ENCODE measurements at regions not wholly inside any gene's neighbourhood (a gene's known extent, or its start where the extent isn't known, plus 50 kb on each side); places are given as distances from the start of the nearest gene placed in this dataset.

DNA sequence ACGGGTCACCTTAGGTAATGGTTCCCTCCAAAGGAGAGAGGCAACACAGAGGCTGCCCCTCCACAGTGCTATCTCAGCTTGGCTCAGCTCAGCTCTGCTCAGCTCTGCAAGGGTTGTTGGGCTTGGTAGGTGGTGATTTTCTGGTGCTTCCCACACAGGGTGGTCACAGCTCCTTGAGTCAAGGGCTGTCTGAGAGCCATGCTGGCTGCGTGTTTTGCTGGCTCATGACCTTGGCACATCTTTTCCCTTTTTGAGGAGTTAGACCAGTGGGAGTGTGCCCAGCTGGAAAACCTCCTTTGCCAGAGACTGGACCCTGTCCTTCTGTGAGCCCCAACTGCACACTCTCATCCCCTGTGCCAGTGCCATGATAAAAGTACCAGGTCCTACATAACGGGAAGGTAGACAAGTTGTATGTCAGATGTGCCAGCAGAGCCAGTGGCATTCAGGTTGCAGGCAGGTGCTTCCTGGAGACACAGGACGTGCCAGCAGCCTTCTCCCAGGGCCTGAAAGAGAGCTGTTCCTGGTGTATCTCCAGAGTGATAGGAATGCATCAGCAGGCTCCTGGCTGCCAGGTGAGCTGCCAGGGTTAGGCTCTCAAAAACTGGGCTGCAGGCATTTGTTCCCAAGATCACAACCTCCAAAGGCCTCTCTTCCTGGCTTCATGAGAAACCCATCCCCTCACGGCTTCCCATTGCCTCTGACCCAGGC is 118.6 kb upstream of the CXCL14 start (continued):
- TF ChIP-seq, protein P1, sequence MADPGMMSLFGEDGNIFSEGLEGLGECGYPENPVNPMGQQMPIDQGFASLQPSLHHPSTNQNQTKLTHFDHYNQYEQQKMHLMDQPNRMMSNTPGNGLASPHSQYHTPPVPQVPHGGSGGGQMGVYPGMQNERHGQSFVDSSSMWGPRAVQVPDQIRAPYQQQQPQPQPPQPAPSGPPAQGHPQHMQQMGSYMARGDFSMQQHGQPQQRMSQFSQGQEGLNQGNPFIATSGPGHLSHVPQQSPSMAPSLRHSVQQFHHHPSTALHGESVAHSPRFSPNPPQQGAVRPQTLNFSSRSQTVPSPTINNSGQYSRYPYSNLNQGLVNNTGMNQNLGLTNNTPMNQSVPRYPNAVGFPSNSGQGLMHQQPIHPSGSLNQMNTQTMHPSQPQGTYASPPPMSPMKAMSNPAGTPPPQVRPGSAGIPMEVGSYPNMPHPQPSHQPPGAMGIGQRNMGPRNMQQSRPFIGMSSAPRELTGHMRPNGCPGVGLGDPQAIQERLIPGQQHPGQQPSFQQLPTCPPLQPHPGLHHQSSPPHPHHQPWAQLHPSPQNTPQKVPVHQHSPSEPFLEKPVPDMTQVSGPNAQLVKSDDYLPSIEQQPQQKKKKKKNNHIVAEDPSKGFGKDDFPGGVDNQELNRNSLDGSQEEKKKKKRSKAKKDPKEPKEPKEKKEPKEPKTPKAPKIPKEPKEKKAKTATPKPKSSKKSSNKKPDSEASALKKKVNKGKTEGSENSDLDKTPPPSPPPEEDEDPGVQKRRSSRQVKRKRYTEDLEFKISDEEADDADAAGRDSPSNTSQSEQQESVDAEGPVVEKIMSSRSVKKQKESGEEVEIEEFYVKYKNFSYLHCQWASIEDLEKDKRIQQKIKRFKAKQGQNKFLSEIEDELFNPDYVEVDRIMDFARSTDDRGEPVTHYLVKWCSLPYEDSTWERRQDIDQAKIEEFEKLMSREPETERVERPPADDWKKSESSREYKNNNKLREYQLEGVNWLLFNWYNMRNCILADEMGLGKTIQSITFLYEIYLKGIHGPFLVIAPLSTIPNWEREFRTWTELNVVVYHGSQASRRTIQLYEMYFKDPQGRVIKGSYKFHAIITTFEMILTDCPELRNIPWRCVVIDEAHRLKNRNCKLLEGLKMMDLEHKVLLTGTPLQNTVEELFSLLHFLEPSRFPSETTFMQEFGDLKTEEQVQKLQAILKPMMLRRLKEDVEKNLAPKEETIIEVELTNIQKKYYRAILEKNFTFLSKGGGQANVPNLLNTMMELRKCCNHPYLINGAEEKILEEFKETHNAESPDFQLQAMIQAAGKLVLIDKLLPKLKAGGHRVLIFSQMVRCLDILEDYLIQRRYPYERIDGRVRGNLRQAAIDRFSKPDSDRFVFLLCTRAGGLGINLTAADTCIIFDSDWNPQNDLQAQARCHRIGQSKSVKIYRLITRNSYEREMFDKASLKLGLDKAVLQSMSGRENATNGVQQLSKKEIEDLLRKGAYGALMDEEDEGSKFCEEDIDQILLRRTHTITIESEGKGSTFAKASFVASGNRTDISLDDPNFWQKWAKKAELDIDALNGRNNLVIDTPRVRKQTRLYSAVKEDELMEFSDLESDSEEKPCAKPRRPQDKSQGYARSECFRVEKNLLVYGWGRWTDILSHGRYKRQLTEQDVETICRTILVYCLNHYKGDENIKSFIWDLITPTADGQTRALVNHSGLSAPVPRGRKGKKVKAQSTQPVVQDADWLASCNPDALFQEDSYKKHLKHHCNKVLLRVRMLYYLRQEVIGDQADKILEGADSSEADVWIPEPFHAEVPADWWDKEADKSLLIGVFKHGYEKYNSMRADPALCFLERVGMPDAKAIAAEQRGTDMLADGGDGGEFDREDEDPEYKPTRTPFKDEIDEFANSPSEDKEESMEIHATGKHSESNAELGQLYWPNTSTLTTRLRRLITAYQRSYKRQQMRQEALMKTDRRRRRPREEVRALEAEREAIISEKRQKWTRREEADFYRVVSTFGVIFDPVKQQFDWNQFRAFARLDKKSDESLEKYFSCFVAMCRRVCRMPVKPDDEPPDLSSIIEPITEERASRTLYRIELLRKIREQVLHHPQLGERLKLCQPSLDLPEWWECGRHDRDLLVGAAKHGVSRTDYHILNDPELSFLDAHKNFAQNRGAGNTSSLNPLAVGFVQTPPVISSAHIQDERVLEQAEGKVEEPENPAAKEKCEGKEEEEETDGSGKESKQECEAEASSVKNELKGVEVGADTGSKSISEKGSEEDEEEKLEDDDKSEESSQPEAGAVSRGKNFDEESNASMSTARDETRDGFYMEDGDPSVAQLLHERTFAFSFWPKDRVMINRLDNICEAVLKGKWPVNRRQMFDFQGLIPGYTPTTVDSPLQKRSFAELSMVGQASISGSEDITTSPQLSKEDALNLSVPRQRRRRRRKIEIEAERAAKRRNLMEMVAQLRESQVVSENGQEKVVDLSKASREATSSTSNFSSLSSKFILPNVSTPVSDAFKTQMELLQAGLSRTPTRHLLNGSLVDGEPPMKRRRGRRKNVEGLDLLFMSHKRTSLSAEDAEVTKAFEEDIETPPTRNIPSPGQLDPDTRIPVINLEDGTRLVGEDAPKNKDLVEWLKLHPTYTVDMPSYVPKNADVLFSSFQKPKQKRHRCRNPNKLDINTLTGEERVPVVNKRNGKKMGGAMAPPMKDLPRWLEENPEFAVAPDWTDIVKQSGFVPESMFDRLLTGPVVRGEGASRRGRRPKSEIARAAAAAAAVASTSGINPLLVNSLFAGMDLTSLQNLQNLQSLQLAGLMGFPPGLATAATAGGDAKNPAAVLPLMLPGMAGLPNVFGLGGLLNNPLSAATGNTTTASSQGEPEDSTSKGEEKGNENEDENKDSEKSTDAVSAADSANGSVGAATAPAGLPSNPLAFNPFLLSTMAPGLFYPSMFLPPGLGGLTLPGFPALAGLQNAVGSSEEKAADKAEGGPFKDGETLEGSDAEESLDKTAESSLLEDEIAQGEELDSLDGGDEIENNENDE (IDR thresholded peaks at IDR 0.05; ENCODE audit: insufficient replicate concordance, low read length), result no peak
- TF ChIP-seq SIX5 (IDR thresholded peaks at IDR 0.05; ENCODE audit: low read depth, low read length), result no peak
- no peak for TF ChIP-seq ATF2 (IDR thresholded peaks at IDR 0.05; ENCODE audit: low read length)
- no peak for TF ChIP-seq TAF7 (optimal IDR thresholded peaks at IDR 0.05; ENCODE audit: borderline replicate concordance, low read depth, low read length)
- no peak for TF ChIP-seq SP1 (IDR thresholded peaks at IDR 0.05; ENCODE audit: low read depth, low read length)
- TF ChIP-seq SIN3A (conservative IDR thresholded peaks at IDR 0.05 in 1 of 2, IDR thresholded peaks at IDR 0.05 in 1 of 2; ENCODE audit: low read depth in 1 of 2, low read length in 2 of 2), result no peak
- TF ChIP-seq E2F6 (IDR thresholded peaks at IDR 0.05), result no peak
- no peak for TF ChIP-seq BACH1 (IDR thresholded peaks at IDR 0.05; ENCODE audit: low read length)

All from H1 (cell line).